Panc1 (cell line): ENCODE measurements at regions not wholly inside any gene's neighbourhood (a gene's known extent, or its start where the extent isn't known, plus 50 kb on each side); places are given as distances from the start of the nearest gene placed in this dataset.

Experiments
- ATAC-seq: fragments of 200-7000 bp; cut with Tn5 transposase; 2 replicates; pipeline ENCODE4 v1.9.1; 2020; ENCODE audit warnings: mild to moderate bottlenecking, moderate library complexity
- BruUV-seq: library from RNA; stranded (reverse); fragments of 400-500 nt; replicated peaks from 2 replicates; lab custom pipeline; 2021; lab: Mats Ljungman, UMichigan
- CTCF ChIA-PET: fragments of 300-600 bp; sonication (Branson Sonifier 250); formaldehyde crosslinking; loops from one replicate; lab custom pipeline; 2022; ENCODE audit warnings: antibody characterized with exemption; lab: Charles Lee
- POLR2A ChIA-PET: fragments of 300-600 bp; sonication (Branson Sonifier 250); formaldehyde crosslinking; loops from one replicate; lab custom pipeline; 2022; ENCODE audit warnings: antibody characterized with exemption; lab: Charles Lee
- DNase-seq: peaks from one replicate; pipeline ENCODE4 v3.0.0-alpha.2; 2010; ENCODE audit warnings: low read depth, low spot score
- H3K27ac ChIP-seq: 2 replicates; pipeline ENCODE4 v1.5.1; 2011; ENCODE audit warnings: mild to moderate bottlenecking, low read length, inconsistent platforms
- H3K27me3 ChIP-seq: fragments of 200-500 bp; sonication (Bioruptor generic); 2 replicates; pipeline ENCODE4 v1.6.0; 2014; ENCODE audit warnings: low read length, inconsistent platforms; ENCODE audit not compliant: control insufficient read depth, insufficient read depth
- H3K36me3 ChIP-seq: fragments of 200-500 bp; sonication (Bioruptor generic); 2 replicates; pipeline ENCODE4 v1.5.1; 2014; ENCODE audit warnings: inconsistent platforms, mild to moderate bottlenecking, low read length, moderate library complexity; ENCODE audit not compliant: control insufficient read depth, insufficient read depth
- H3K4me1 ChIP-seq: 2 replicates; pipeline ENCODE4 v1.5.1; 2011; ENCODE audit warnings: inconsistent platforms, mild to moderate bottlenecking, low read length, moderate library complexity; ENCODE audit not compliant: control insufficient read depth, insufficient read depth
- H3K4me3 ChIP-seq, 2 experiments: 2 replicates each; pipeline ENCODE4 v1.5.1; 2011 to 2012; ENCODE audit warnings: low read depth in 2 of 2, low read length in 2 of 2, mild to moderate bottlenecking in 2 of 2, inconsistent platforms in 1 of 2, moderate library complexity in 1 of 2
- H3K9me3 ChIP-seq: fragments of 200-500 bp; sonication (Bioruptor generic); 2 replicates; pipeline ENCODE4 v1.5.1; 2014; ENCODE audit warnings: low read depth, mild to moderate bottlenecking, inconsistent platforms, low read length, moderate library complexity; ENCODE audit not compliant: control insufficient read depth, insufficient read depth
- POLR2AphosphoS5 ChIP-seq: IDR thresholded peaks from 2 replicates; pipeline ENCODE4 v1.6.1; 2012; ENCODE audit warnings: mild to moderate bottlenecking, low read depth, low read length, moderate library complexity
- SIN3A ChIP-seq: IDR thresholded peaks from 2 replicates; pipeline ENCODE4 v1.6.1; 2012; ENCODE audit warnings: low read depth, mild to moderate bottlenecking, low read length, moderate library complexity, borderline replicate concordance; ENCODE audit not compliant: insufficient read depth
- TCF7L2 ChIP-seq: IDR thresholded peaks from 2 replicates; pipeline ENCODE4 v1.6.1; 2011; ENCODE audit warnings: mild to moderate bottlenecking, low read depth, low read length, inconsistent platforms
- in situ Hi-C: cut with HindIII; loops from 2 replicates; pipeline ENCODE4 v1.10.0; 2016; ENCODE audit warnings: low sequenced_read_pairs, low pct_unique_long_range_greater_than_20kb
- intact Hi-C: fragments of 100-400 bp; cut with micrococcal nuclease; formaldehyde crosslinking; loops from one replicate; pipeline ENCODE4 v1.10.0; 2022; ENCODE audit not compliant: unreplicated experiment
- TF ChIP-seq, protein P1 (sequence below): fragments of 450-650 bp; IDR thresholded peaks from 2 replicates; pipeline ENCODE4 v1.5.1; 2017; ENCODE audit warnings: mild to moderate bottlenecking
- TF ChIP-seq, protein P2 (sequence below), 2 experiments: IDR thresholded peaks; 2 replicates each; pipeline ENCODE4 v1.6.1; 2011 to 2012; ENCODE audit warnings: low read depth in 2 of 2, control low read depth in 1 of 2, low read length in 1 of 2, mild to moderate bottlenecking in 1 of 2, moderate library complexity in 1 of 2; ENCODE audit not compliant: insufficient read depth in 1 of 2

DNA sequence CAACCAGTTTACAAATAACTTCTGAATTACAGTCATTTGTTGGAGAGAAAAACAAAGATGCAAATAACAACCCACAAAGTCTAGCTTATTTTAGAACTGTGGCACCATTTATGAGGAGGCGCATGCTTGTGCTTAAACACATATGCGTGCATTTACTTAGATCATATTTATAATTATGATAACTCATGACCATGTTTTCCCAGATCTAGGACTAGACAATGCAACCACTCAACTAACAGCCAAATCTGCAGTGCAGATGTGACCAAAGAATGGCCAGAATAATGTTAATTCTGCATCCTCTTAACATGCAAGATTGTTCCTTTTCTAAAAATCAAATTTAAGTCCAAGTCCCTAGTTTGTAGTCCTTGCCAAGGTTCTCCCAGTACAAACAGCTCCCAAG, 167.3 kb upstream of the FST start:
- no peaks in the 10 kb centered on the region for H3K9me3 ChIP-seq
- ChIA-PET POLR2A (no interaction called here), CTCF (no interaction called here)
- ATAC-seq, result no peak
- no peak overlapping the region for H3K4me3 ChIP-seq
- in situ Hi-C loops, result no loop called here
- H3K36me3 ChIP-seq, result no peaks in the 10 kb centered on the region
- no peaks in the 10 kb centered on the region for H3K4me1 ChIP-seq
- no peaks in the 10 kb centered on the region for H3K27me3 ChIP-seq
- intact Hi-C loops, result no loop called here
- H3K27ac ChIP-seq, result no peak overlapping the region
- DNase-seq, result no peak
- BruUV-seq, result no TSS peak
- TF ChIP-seq, protein P1, sequence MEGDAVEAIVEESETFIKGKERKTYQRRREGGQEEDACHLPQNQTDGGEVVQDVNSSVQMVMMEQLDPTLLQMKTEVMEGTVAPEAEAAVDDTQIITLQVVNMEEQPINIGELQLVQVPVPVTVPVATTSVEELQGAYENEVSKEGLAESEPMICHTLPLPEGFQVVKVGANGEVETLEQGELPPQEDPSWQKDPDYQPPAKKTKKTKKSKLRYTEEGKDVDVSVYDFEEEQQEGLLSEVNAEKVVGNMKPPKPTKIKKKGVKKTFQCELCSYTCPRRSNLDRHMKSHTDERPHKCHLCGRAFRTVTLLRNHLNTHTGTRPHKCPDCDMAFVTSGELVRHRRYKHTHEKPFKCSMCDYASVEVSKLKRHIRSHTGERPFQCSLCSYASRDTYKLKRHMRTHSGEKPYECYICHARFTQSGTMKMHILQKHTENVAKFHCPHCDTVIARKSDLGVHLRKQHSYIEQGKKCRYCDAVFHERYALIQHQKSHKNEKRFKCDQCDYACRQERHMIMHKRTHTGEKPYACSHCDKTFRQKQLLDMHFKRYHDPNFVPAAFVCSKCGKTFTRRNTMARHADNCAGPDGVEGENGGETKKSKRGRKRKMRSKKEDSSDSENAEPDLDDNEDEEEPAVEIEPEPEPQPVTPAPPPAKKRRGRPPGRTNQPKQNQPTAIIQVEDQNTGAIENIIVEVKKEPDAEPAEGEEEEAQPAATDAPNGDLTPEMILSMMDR, result no peak
- TF ChIP-seq, protein P2, sequence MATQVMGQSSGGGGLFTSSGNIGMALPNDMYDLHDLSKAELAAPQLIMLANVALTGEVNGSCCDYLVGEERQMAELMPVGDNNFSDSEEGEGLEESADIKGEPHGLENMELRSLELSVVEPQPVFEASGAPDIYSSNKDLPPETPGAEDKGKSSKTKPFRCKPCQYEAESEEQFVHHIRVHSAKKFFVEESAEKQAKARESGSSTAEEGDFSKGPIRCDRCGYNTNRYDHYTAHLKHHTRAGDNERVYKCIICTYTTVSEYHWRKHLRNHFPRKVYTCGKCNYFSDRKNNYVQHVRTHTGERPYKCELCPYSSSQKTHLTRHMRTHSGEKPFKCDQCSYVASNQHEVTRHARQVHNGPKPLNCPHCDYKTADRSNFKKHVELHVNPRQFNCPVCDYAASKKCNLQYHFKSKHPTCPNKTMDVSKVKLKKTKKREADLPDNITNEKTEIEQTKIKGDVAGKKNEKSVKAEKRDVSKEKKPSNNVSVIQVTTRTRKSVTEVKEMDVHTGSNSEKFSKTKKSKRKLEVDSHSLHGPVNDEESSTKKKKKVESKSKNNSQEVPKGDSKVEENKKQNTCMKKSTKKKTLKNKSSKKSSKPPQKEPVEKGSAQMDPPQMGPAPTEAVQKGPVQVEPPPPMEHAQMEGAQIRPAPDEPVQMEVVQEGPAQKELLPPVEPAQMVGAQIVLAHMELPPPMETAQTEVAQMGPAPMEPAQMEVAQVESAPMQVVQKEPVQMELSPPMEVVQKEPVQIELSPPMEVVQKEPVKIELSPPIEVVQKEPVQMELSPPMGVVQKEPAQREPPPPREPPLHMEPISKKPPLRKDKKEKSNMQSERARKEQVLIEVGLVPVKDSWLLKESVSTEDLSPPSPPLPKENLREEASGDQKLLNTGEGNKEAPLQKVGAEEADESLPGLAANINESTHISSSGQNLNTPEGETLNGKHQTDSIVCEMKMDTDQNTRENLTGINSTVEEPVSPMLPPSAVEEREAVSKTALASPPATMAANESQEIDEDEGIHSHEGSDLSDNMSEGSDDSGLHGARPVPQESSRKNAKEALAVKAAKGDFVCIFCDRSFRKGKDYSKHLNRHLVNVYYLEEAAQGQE (IDR thresholded peaks at IDR 0.05; ENCODE audit: insufficient read depth in 1 of 2, low read depth in 2 of 2, low read length in 1 of 2), result no peak
- TF ChIP-seq POLR2AphosphoS5 (no peak), TCF7L2 (no peak), SIN3A (no peak)

DNA sequence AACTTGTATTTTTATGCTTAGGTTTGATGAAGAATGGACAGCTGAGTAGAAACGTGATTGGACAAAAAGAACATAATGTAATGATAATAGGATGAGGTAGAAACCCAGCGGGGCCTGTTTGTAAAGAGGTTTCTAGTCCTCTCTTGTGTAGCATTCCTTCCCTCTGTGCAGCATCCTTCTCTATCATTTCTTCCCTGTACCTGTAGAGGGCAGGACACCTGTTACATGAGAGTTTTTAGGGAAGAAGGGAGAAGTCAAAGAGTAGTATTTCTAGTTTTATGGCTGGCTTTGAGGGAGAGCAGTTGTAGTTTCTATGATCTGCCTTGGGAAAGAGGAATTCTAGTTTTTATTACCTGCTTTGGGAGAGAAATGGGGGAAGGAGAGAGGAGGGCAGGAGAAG, 162.1 kb upstream of the FST start:
- intact Hi-C loops, result no loop called here
- in situ Hi-C loops, result no loop called here
- Histone ChIP-seq H3K27ac (no peak overlapping the region), H3K27me3 (no peaks in the 10 kb centered on the region), H3K4me1 (no peaks in the 10 kb centered on the region), H3K36me3 (no peaks in the 10 kb centered on the region), H3K4me3 (no peak overlapping the region), H3K9me3 (no peaks in the 10 kb centered on the region)
- TF ChIP-seq SIN3A (no peak), POLR2AphosphoS5 (no peak), TCF7L2 (no peak)
- TF ChIP-seq, protein P2 (IDR thresholded peaks at IDR 0.05; ENCODE audit: insufficient read depth in 1 of 2, low read depth in 2 of 2, low read length in 1 of 2), result no peak
- TF ChIP-seq, protein P1, result peak; percentile 12; the same call in 1 of the 2 replicates
- CTCF ChIA-PET, result no interaction called here
- ATAC-seq (no peak), DNase-seq (no peak)
- no TSS peak for BruUV-seq
- POLR2A ChIA-PET, result no interaction called here
